ENCODE measurements at regions not wholly inside any gene's neighbourhood (a gene's known extent, or its start where the extent isn't known, plus 50 kb on each side); places are given as distances from the start of the nearest gene placed in this dataset.

DNA sequence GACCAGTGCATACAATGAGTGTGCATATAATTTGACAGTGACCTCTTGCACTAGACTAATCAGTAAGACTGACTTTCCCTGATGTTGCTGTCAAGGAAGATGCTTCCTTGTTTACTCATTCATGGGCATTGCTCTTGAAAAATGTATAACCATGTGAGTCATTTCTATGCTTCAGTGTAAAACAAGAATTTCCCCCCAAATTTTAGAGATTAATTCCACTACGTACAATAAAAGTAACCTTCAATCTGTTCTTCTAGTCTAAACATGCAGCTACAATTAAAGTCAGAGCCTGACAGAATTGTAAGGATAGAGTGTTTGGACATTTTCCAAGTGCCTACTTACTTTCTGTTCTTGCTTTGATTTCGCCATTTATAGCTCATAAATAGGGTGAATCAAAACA lies 935.7 kb downstream of the RAPGEF2 start:
- CTCF ChIA-PET (ENCODE audit: partially characterized antibody): no interaction called here
- no peak overlapping the region for H3K9ac ChIP-seq (replicated peaks in 1 of 4; ENCODE audit: extremely low read depth in 1 of 4, low read depth in 3 of 4, low read length in 3 of 4)
- H3K4me1 ChIP-seq (replicated peaks in 1 of 4; ENCODE audit: control insufficient read depth in 3 of 4, insufficient read depth in 4 of 4, low read length in 3 of 4): no peaks in the 10 kb centered on the region
- no peak overlapping the region for H2BK120ac ChIP-seq (replicated peaks; ENCODE audit: low read depth, low read length)
- no peak overlapping the region for H3K14ac ChIP-seq (ENCODE audit: insufficient read length)
- no peak for DNase-seq (ENCODE audit: low read depth in 1 of 2, low spot score in 2 of 2)
- no peak overlapping the region for H4K8ac ChIP-seq (ENCODE audit: extremely low read depth, insufficient read depth, low read length)
- no peaks in the 10 kb centered on the region for H3K23me2 ChIP-seq (ENCODE audit: low read depth, low read length)
- H3K18ac ChIP-seq (ENCODE audit: extremely low read depth, low read length): no peak overlapping the region
- H4K91ac ChIP-seq (replicated peaks; ENCODE audit: insufficient read length, low read length): no peak overlapping the region
- H2AFZ ChIP-seq (ENCODE audit: low read length): no peak overlapping the region
- H4K20me1 ChIP-seq (replicated peaks in 1 of 2; ENCODE audit: control insufficient read depth in 1 of 2, insufficient read depth in 2 of 2, low read length in 2 of 2): no peaks in the 10 kb centered on the region
- no peak overlapping the region for H2BK5ac ChIP-seq (ENCODE audit: low read depth, low read length)
- no peak overlapping the region for H2BK12ac ChIP-seq (ENCODE audit: low read depth, low read length)
- H3K27ac ChIP-seq (ENCODE audit: low read depth, low read length): no peak overlapping the region
- peaks cover 0 to 5% of the 10 kb centered on the region in 2 experiments; a peak in 1 of 4 replicates for H3K9me3 ChIP-seq (ENCODE audit: insufficient read depth in 2 of 2, low read depth in 1 of 2, low read length in 1 of 2)
- H3K23ac ChIP-seq (ENCODE audit: insufficient read length): no peak overlapping the region
- FAIRE-seq: no peak
- no peak overlapping the region for H2BK20ac ChIP-seq (ENCODE audit: low read length)
- H3K4me3 ChIP-seq (ENCODE audit: extremely low read depth in 1 of 4, insufficient read depth in 2 of 4, low read depth in 3 of 4, low read length in 4 of 4): no peak overlapping the region
- no peak overlapping the region for H3K4me2 ChIP-seq (ENCODE audit: insufficient read depth in 1 of 2, low read depth in 2 of 2, low read length in 2 of 2)
- no peaks in the 10 kb centered on the region for H3K79me2 ChIP-seq (ENCODE audit: control insufficient read depth in 1 of 2, insufficient read depth in 2 of 2, low read length in 2 of 2)
- no peak overlapping the region for H2AK5ac ChIP-seq (ENCODE audit: low read depth, low read length)
- H3K56ac ChIP-seq (replicated peaks; ENCODE audit: insufficient read length, low read depth, low read length): no peak overlapping the region
- no peaks in the 10 kb centered on the region for H3K79me1 ChIP-seq (ENCODE audit: low read depth, low read length)
- 98% methylated on average over 2 of the region's 2 CpGs; no CpG with 5 or more reads in 1 of the 2 experiments for WGBS, 2 experiments (ENCODE audit: extremely low coverage in 1 of 2, insufficient coverage in 1 of 2, insufficient read length in 1 of 2, insufficient replicate concordance in 2 of 2, low coverage in 1 of 2, low lambda C conversion rate in 2 of 2, missing lambda C conversion rate in 1 of 2)
- H3K4ac ChIP-seq (replicated peaks; ENCODE audit: insufficient read length, low read depth, low read length): no peak overlapping the region
- H4K5ac ChIP-seq (ENCODE audit: insufficient read length, low read depth, low read length): no peak overlapping the region
- H2BK15ac ChIP-seq (ENCODE audit: low read length): no peak overlapping the region
- H3K27me3 ChIP-seq (replicated peaks in 1 of 4; ENCODE audit: control insufficient read depth in 3 of 4, extremely low read depth in 1 of 4, insufficient read depth in 3 of 4, low read length in 3 of 4): no peaks in the 10 kb centered on the region
- no peaks in the 10 kb centered on the region for H3K36me3 ChIP-seq (ENCODE audit: control insufficient read depth in 2 of 4, insufficient read depth in 4 of 4, low read length in 3 of 4)
- POLR2A ChIA-PET (ENCODE audit: partially characterized antibody): no interaction called here
- no peak for TF ChIP-seq SAP30 (IDR thresholded peaks at IDR 0.05; ENCODE audit: insufficient read depth, insufficient replicate concordance, low read length)
- TF ChIP-seq CBX8 (IDR thresholded peaks at IDR 0.05; ENCODE audit: borderline replicate concordance, low read depth, low read length): no peak
- TF ChIP-seq NANOG (IDR thresholded peaks at IDR 0.05; ENCODE audit: insufficient read depth, low read depth, low read length, poor library complexity, severe bottlenecking): no peak
- no peak for TF ChIP-seq SP4 (IDR thresholded peaks at IDR 0.05; ENCODE audit: low read length)
- no peak for TF ChIP-seq CBX5 (IDR thresholded peaks at IDR 0.05; ENCODE audit: low read depth, low read length)
- no peak for TF ChIP-seq SIN3A (conservative IDR thresholded peaks at IDR 0.05 in 1 of 2, IDR thresholded peaks at IDR 0.05 in 1 of 2; ENCODE audit: low read depth in 1 of 2, low read length in 2 of 2)
- TF ChIP-seq SIX5 (IDR thresholded peaks at IDR 0.05; ENCODE audit: low read depth, low read length): no peak
- no peak for TF ChIP-seq TAF1 (IDR thresholded peaks at IDR 0.05; ENCODE audit: low read depth, low read length)
- no peak for TF ChIP-seq RXRA (IDR thresholded peaks at IDR 0.05; ENCODE audit: insufficient read depth, low read depth, low read length)
- TF ChIP-seq HDAC2 (IDR thresholded peaks at IDR 0.05; ENCODE audit: borderline replicate concordance in 1 of 2, low read depth in 2 of 2, low read length in 2 of 2): no peak
- TF ChIP-seq SIRT6 (IDR thresholded peaks at IDR 0.05; ENCODE audit: low read length): no peak
- no peak for TF ChIP-seq ATF2 (IDR thresholded peaks at IDR 0.05; ENCODE audit: low read length)
- TF ChIP-seq BRCA1 (IDR thresholded peaks at IDR 0.05; ENCODE audit: low read depth, low read length): no peak

Data from H1 (cell line).